ENCODE measurements at regions not wholly inside any gene's neighbourhood (a gene's known extent, or its start where the extent isn't known, plus 50 kb on each side); places are given as distances from the start of the nearest gene placed in this dataset.

- no peaks in the 10 kb centered on the region for H3K36me3 ChIP-seq (ENCODE audit: low read depth)
- no peaks in the 10 kb centered on the region for H3K4me1 ChIP-seq (ENCODE audit: low read depth)
- no peak for TF ChIP-seq CTCF (IDR thresholded peaks at IDR 0.05)
- no peak overlapping the region for H3K4me3 ChIP-seq
- no peaks in the 10 kb centered on the region for H3K9me3 ChIP-seq
- ATAC-seq (no peak), DNase-seq (no peak)
- intact Hi-C loops (cut with DNase I, micrococcal nuclease), result no loop called here
Measured at GRCh38 chr9:79928661-79929223, 357.0 kb downstream of the TLE4 start.

GRCh38 chr9:79925326-79925725 lies 353.6 kb downstream of the TLE4 start:
- no peaks in the 10 kb centered on the region for H3K9me3 ChIP-seq
- H3K4me1 ChIP-seq (ENCODE audit: low read depth), result no peaks in the 10 kb centered on the region
- no peak overlapping the region for H3K4me3 ChIP-seq
- intact Hi-C loops (cut with DNase I, micrococcal nuclease), result no loop called here
- no peak for DNase-seq
- H3K36me3 ChIP-seq (ENCODE audit: low read depth), result no peaks in the 10 kb centered on the region
- no peak for TF ChIP-seq CTCF (IDR thresholded peaks at IDR 0.05)
- ATAC-seq, result no peak

- intact Hi-C loops (cut with DNase I, micrococcal nuclease), result no loop called here
- H3K36me3 ChIP-seq (ENCODE audit: low read depth), result no peaks in the 10 kb centered on the region
Measured at GRCh38 chr9:79924836-79925235, 353.1 kb downstream of the TLE4 start.

GRCh38 chr9:79917421-79917820 lies 345.7 kb downstream of the TLE4 start:
- no peak for ATAC-seq
- Histone ChIP-seq H3K4me3 (no peak overlapping the region), H3K9me3 (no peaks in the 10 kb centered on the region), H3K36me3 (ENCODE audit: low read depth) (no peaks in the 10 kb centered on the region), H3K4me1 (ENCODE audit: low read depth) (no peaks in the 10 kb centered on the region)
- DNase-seq, result no peak
- intact Hi-C loops (cut with DNase I, micrococcal nuclease), result no loop called here
- TF ChIP-seq CTCF (IDR thresholded peaks at IDR 0.05), result no peak

More at GRCh38 chr9:79924836-79925235, 353.1 kb downstream of the TLE4 start:
- no peak for ATAC-seq
- TF ChIP-seq CTCF (IDR thresholded peaks at IDR 0.05), result no peak
- Histone ChIP-seq H3K9me3 (no peaks in the 10 kb centered on the region), H3K4me1 (ENCODE audit: low read depth) (no peaks in the 10 kb centered on the region), H3K4me3 (no peak overlapping the region)
- DNase-seq, result no peak

GRCh38 chr9:79913867-79914266 lies 342.1 kb downstream of the TLE4 start:
- Histone ChIP-seq H3K4me3 (no peak overlapping the region), H3K4me1 (ENCODE audit: low read depth) (no peaks in the 10 kb centered on the region), H3K9me3 (no peaks in the 10 kb centered on the region), H3K36me3 (ENCODE audit: low read depth) (no peaks in the 10 kb centered on the region)
- intact Hi-C loops (cut with DNase I, micrococcal nuclease), result no loop called here
- ATAC-seq, result no peak
- no peak for DNase-seq
- no peak for TF ChIP-seq CTCF (IDR thresholded peaks at IDR 0.05)
